Liver (tissue), 8 donors: ENCODE measurements at regions not wholly inside any gene's neighbourhood (a gene's known extent, or its start where the extent isn't known, plus 50 kb on each side); places are given as distances from the start of the nearest gene placed in this dataset.

Source experiments
- DNase-seq: peaks from one replicate; pipeline ENCODE4 v3.0.0-alpha.2; 2017; ENCODE audit warnings: low spot score
- H3K27ac ChIP-seq, 2 donors: one replicate each; pipeline ENCODE4 v1.7.0; 2013; ENCODE audit warnings: inconsistent platforms in 2 of 2, low read length in 2 of 2, control low read depth in 1 of 2, low read depth in 1 of 2, mild to moderate bottlenecking in 1 of 2
- H3K27me3 ChIP-seq, 4 donors: one replicate each; pipeline versions ENCODE4 v1.6.1 to v1.7.0; 2013; ENCODE audit warnings: low read length in 3 of 4, inconsistent platforms in 1 of 4, mild to moderate bottlenecking in 1 of 4, moderate library complexity in 1 of 4; ENCODE audit not compliant: control insufficient read depth in 4 of 4, insufficient read depth in 4 of 4
- H3K36me3 ChIP-seq, 4 donors: one replicate each; pipeline versions ENCODE4 v1.6.1 to v1.7.0; 2013; ENCODE audit warnings: low read length in 3 of 4, mild to moderate bottlenecking in 3 of 4, low read depth in 1 of 4, moderate library complexity in 1 of 4; ENCODE audit not compliant: control insufficient read depth in 4 of 4, insufficient read depth in 3 of 4
- H3K4me1 ChIP-seq, 4 donors: one replicate each; pipeline versions ENCODE4 v1.6.1 to v1.7.0; 2013; ENCODE audit warnings: low read length in 3 of 4, mild to moderate bottlenecking in 3 of 4, moderate library complexity in 1 of 4; ENCODE audit not compliant: control insufficient read depth in 4 of 4, insufficient read depth in 4 of 4
- H3K4me3 ChIP-seq, 3 donors: one replicate each; pipeline versions ENCODE4 v1.6.1 to v1.7.0; 2013; ENCODE audit warnings: low read length in 3 of 3, control low read depth in 1 of 3, low read depth in 1 of 3, mild to moderate bottlenecking in 1 of 3
- H3K9ac ChIP-seq, 2 donors: one replicate each; pipeline ENCODE4 v1.7.0; 2013; ENCODE audit warnings: low read length in 2 of 2, mild to moderate bottlenecking in 2 of 2, moderate library complexity in 2 of 2, control low read depth in 1 of 2, low read depth in 1 of 2
- H3K9me3 ChIP-seq, 4 donors: one replicate each; pipeline versions ENCODE4 v1.6.1 to v1.7.0; 2013; ENCODE audit warnings: low read length in 3 of 4; ENCODE audit not compliant: control insufficient read depth in 4 of 4
- CTCF ChIP-seq: fragments of 150-350 bp; IDR thresholded peaks from 2 replicates; pipeline ENCODE4 v1.5.1; 2017; ENCODE audit warnings: improper control_type of control experiment, low read depth, low read length; ENCODE audit not compliant: missing input control
- EGR1 ChIP-seq, 2 donors: IDR thresholded peaks; 2 replicates each; pipeline ENCODE4 v1.6.1; 2016 to 2018; ENCODE audit warnings: antibody characterized with exemption in 2 of 2, low read depth in 2 of 2
- FOXA2 ChIP-seq: IDR thresholded peaks from 2 replicates; pipeline ENCODE4 v1.6.1; 2016; ENCODE audit warnings: antibody characterized with exemption
- GABPA ChIP-seq, 2 donors: IDR thresholded peaks in 1 of 2; conservative IDR thresholded peaks in 1 of 2; 2 replicates each; pipeline ENCODE4 v1.6.1; 2016; ENCODE audit warnings: antibody characterized with exemption in 2 of 2, mild to moderate bottlenecking in 1 of 2, moderate library complexity in 1 of 2
- HNF4A ChIP-seq, 2 donors: conservative IDR thresholded peaks; 2 replicates each; pipeline ENCODE4 v1.6.1; 2016; ENCODE audit warnings: antibody characterized with exemption in 2 of 2, mild to moderate bottlenecking in 2 of 2
- HNF4G ChIP-seq: IDR thresholded peaks from 2 replicates; pipeline ENCODE4 v1.6.1; 2016; ENCODE audit warnings: antibody characterized with exemption
- JUND ChIP-seq, 2 donors: IDR thresholded peaks; 2 replicates each; pipeline ENCODE4 v1.6.1; 2016; ENCODE audit warnings: antibody characterized with exemption in 2 of 2
- NR2F2 ChIP-seq: IDR thresholded peaks from 2 replicates; pipeline ENCODE4 v1.6.1; 2016; ENCODE audit warnings: antibody characterized with exemption
- RAD21 ChIP-seq, 2 donors: IDR thresholded peaks; 2 replicates each; pipeline ENCODE4 v1.6.1; 2016; ENCODE audit warnings: antibody characterized with exemption in 2 of 2, mild to moderate bottlenecking in 2 of 2
- REST ChIP-seq: IDR thresholded peaks from 2 replicates; pipeline ENCODE4 v1.6.1; 2016; ENCODE audit warnings: antibody characterized with exemption, mild to moderate bottlenecking
- RXRA ChIP-seq, 2 donors: IDR thresholded peaks; 2 replicates each; pipeline ENCODE4 v1.6.1; 2017 to 2018; ENCODE audit warnings: antibody characterized with exemption in 2 of 2, mild to moderate bottlenecking in 1 of 2
- SP1 ChIP-seq: IDR thresholded peaks from 2 replicates; pipeline ENCODE4 v1.6.1; 2018; ENCODE audit warnings: antibody characterized with exemption, mild to moderate bottlenecking
- TAF1 ChIP-seq: conservative IDR thresholded peaks from 2 replicates; pipeline ENCODE4 v1.6.1; 2016; ENCODE audit warnings: antibody characterized with exemption, mild to moderate bottlenecking
- YY1 ChIP-seq: IDR thresholded peaks from 2 replicates; pipeline ENCODE4 v1.6.1; 2016; ENCODE audit warnings: antibody characterized with exemption, mild to moderate bottlenecking
- WGBS: extraction: QIAGEN DNeasy Blood & Tissue Kit; methylation state at CpG from one replicate; pipeline ENCODE4 v1.1.7; 2013; 5-methylcytosine and 5-hydroxymethylcytosine counted together
- TF ChIP-seq, protein P1 (sequence below): IDR thresholded peaks from 2 replicates; pipeline ENCODE4 v1.6.1; 2016; ENCODE audit warnings: antibody characterized with exemption
- TF ChIP-seq, protein P2 (sequence below): IDR thresholded peaks from 2 replicates; pipeline ENCODE4 v1.6.1; 2016; ENCODE audit warnings: antibody characterized with exemption
- donor health status: healthy.
- donor health status: healthy.
- donor health status: healthy.
- donor health status: healthy.
- donor health status: healthy.

DNA sequence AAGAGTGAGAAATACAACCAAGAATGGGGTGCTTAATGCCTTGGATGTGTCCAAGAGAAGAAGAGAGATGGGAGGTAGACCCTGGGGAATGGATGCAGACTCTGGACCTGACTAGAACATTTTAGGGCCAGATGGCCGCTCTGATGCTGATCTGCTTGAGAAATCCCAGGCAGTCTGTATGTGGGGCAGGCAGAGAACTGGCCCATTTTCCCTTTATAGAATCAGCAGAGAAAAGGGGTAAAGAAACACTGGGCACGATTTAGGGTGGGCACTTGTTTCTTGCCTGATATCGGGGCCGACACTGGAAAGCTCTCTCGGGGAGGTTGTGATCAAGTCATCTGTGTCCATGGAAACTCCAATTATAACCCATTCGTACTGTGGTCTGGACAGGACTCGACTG is 118.5 kb upstream of the FSTL4 start:
- H3K27ac ChIP-seq: no peak overlapping the region
- no peak overlapping the region for H3K4me3 ChIP-seq
- H3K9me3 ChIP-seq: peaks cover 0 to 3% (median 2%) of the 10 kb centered on the region in 4 donors
- H3K9ac ChIP-seq: no peak overlapping the region
- no peak for TF ChIP-seq GABPA (IDR thresholded peaks at IDR 0.05 in 1 of 2, conservative IDR thresholded peaks at IDR 0.05 in 1 of 2)
- no peak for TF ChIP-seq CTCF
- no peak for TF ChIP-seq HNF4A (conservative IDR thresholded peaks at IDR 0.05)
- no peak for TF ChIP-seq TAF1
- no peak for TF ChIP-seq RXRA (IDR thresholded peaks at IDR 0.05)
- no peak for TF ChIP-seq RAD21 (IDR thresholded peaks at IDR 0.05)
- TF ChIP-seq YY1: no peak
- no peak for TF ChIP-seq REST
- TF ChIP-seq SP1: no peak
- no peak for TF ChIP-seq EGR1 (IDR thresholded peaks at IDR 0.05; ENCODE audit: low read depth in 2 of 2)
- TF ChIP-seq, protein P1, sequence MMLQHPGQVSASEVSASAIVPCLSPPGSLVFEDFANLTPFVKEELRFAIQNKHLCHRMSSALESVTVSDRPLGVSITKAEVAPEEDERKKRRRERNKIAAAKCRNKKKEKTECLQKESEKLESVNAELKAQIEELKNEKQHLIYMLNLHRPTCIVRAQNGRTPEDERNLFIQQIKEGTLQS: no peak
- TF ChIP-seq, protein P2, sequence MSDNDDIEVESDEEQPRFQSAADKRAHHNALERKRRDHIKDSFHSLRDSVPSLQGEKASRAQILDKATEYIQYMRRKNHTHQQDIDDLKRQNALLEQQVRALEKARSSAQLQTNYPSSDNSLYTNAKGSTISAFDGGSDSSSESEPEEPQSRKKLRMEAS: no peak
- no peak for TF ChIP-seq JUND (IDR thresholded peaks at IDR 0.05)
- no peak for TF ChIP-seq FOXA2
- no peak for TF ChIP-seq HNF4G
- 85% methylated on average over 7 of the region's 7 CpGs for WGBS
- H3K4me1 ChIP-seq: no peaks in the 10 kb centered on the region
- H3K27me3 ChIP-seq: no peaks in the 10 kb centered on the region
- no peaks in the 10 kb centered on the region for H3K36me3 ChIP-seq
- DNase-seq: peak; percentile 19

- peak; percentile 16 for DNase-seq
- WGBS: 80% methylated on average over 6 of the region's 6 CpGs
Observed at GRCh38 chr5:133730346-133730745, 118.0 kb upstream of the FSTL4 start.

More at GRCh38 chr5:133730346-133730745, 118.0 kb upstream of the FSTL4 start:
- Histone ChIP-seq H3K4me1 (no peaks in the 10 kb centered on the region), H3K27me3 (no peaks in the 10 kb centered on the region), H3K4me3 (no peak overlapping the region), H3K9ac (no peak overlapping the region), H3K36me3 (no peaks in the 10 kb centered on the region), H3K9me3 (peaks cover 0 to 3% (median 2%) of the 10 kb centered on the region in 4 donors), H3K27ac (no peak overlapping the region)
- TF ChIP-seq RXRA (IDR thresholded peaks at IDR 0.05) (no peak), HNF4G (no peak), GABPA (IDR thresholded peaks at IDR 0.05 in 1 of 2, conservative IDR thresholded peaks at IDR 0.05 in 1 of 2) (no peak), EGR1 (IDR thresholded peaks at IDR 0.05; ENCODE audit: low read depth in 2 of 2) (no peak), YY1 (no peak), TAF1 (no peak), FOXA2 (no peak), CTCF (no peak), NR2F2 (no peak)
- TF ChIP-seq, protein P2: no peak
- TF ChIP-seq, protein P1: no peak
